HL-60/S4 treated with retinoic acid at 250 ng/mL for 4 days and 3 days (cell line): ENCODE measurements at regions not wholly inside any gene's neighbourhood (a gene's known extent, or its start where the extent isn't known, plus 50 kb on each side); places are given as distances from the start of the nearest gene placed in this dataset.

ENCODE experiments used
- in situ Hi-C: fragments of 300-500 bp; cut with MboI; formaldehyde crosslinking; loops from 2 replicates; pipeline ENCODE4 v1.7.0; 2022; ENCODE audit warnings: low sequenced_read_pairs

DNA sequence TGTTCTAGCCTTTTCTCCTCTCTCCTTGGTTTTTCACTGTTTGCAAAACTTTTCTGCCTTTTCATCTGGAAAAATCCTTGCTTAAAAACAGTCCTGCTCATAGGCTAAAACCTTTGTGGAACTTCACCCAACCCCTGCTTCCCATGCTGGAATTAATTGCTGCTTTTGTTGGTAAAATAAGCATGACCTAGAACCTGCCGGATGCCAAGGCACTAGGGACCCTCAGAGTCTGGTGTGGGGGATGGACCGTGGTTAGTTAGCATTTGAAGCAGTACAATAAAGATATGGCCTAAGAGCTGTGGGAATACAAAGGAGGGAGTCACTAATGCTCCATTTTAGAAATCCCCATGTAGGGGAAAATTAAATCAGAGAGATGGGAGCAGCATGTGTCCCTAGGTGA, 326.3 kb downstream of the KCNRG start:
- in situ Hi-C loops = no loop called here

DNA sequence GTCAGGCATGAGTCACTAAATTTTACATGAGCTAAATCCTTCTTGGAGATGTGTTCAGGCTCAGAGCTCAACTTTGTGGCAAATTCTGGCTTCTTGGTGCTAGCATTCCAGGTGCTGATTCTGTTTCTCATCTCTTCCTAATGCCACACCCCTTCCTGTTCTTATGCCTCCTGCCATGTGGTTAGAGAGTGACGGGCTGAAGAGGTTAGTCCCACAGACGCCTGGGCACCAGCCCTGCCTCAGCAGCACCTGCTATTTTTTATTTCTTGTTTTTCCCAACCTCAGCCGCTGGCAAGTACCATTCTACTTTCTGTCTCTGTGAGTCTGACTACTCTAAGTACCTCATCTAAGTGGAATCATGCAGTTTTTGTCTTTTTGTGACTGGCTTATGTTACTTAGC, 329.5 kb downstream of the KCNRG start:
- in situ Hi-C loops = no loop called here

DNA sequence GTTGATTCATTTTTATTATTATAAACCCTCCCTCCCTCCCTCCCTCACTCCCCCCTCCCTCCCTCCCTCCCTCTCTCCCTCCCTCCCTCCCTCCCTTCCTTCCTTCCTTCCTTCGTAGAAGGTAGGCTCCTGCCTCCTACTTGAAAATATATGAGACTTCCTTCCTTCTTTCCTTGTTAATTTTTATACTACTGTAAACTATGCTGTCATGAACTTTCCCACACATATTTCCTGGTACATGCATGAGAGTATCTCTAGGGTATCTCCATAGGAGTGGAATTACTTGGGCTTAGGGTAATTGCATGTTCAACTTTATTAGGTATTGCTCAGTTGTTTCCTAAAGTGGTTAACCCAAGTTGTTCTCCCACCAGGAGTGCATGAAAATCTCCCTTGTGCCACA, 330.6 kb downstream of the KCNRG start:
- in situ Hi-C loops = no loop called here

DNA sequence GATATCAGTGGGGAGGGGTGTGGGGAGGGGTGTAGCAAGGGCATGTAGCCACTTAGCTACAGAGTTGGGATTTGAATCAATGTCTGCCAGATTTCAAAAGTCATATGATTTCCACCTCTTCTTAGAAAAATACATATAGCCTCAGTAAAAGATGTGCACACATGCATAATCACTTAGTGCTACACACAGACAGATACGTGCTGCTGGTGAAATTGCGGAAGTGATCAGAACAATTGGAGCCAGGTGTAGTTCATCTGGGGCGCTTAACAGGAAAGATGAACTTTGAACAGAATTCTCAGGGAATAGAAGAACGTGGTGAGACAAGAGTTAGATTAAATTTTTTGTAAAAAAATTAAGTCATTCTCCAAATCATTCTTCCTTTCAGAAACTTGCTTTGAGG, 333.1 kb downstream of the KCNRG start:
- in situ Hi-C loops = no loop called here

DNA sequence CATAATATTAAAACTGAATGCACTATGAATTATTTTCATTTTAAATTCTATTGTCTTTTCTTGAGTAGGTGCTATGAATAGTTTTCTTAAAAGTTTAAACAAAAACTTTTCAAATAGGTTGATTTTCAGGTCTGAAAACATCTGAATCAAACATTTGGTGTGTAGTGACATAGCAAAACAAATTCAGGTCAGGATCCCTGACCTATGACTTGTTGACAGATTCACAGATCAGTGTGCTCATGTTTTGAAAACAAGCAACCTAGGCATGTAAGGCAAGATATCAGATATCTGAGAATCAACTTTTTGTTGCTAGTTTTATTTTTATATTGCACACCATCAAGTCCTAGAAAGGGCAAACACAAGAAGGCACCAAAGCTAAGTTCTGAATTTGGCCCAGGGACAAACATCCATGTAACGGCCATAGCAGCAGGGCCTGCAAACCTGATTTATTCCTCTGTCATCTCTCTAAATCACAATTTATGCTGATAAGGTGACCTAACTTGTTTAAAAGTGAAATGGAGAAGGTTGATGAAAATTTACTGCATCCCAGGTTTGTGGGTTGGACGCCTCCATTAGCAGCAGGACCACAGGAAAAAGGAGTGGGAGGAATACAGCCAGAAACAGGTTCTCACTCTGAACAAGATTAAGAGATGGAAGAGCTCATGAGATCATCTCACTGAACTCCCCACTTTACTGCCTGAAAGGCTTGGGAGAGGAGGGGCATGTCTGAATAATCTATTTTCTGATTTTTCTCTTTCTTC, 337.7 kb downstream of the KCNRG start:
- in situ Hi-C loops = no loop called here

DNA sequence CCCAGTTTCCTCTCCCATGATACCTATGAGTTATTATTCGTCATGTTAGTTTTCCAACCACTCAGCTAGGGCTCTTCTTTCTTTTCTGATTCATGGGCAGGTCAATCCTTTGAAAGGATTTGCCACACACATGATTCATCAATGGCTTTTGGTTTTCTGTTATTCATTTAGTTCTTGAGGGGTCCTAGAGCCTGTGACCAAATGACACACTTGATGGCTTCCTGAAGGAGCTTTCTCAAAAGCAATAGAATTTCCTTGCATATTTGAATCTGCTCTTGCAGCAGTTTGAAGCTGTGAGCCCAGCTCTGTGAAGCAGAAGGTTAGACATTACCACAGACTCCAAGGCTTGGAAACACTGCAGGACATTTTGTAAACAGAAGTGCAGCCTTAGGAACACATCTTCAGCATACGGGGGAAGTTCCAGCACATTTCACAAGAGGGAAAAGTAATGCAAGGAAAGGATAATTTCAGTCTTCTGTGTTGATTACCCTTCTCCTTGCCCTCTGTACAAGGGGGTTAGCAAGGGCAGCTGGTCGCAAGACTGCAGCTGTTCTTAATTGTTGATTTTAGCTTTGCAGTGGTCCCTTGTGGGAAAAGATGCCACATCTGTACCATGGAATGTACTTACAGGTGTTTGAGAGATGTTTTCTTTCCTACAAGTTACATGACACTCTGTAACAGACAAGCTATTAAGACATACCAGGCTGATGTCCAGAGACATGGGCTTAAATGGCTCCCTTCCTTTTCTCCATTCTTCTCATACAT, 338.6 kb downstream of the KCNRG start:
- in situ Hi-C loops = no loop called here

DNA sequence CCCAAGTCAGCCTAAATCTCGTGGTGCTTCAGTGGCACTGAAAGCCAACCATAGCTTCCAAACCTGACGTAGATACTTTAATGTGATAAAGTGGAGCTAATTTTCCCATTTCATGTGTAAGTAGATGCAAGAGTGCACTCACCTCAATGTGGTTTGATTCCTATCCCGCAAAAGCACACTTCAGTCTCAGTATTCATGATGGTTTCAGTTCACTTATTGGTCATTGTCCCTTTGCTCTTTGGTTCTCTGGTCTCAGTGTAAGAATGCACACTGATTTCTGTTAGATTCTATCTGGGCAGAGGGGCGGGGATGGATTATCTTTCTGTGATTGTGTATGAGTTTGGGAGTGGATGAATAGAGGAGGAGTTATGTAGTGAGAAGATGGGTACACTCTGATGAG, 340.6 kb downstream of the KCNRG start:
- in situ Hi-C loops = no loop called here

DNA sequence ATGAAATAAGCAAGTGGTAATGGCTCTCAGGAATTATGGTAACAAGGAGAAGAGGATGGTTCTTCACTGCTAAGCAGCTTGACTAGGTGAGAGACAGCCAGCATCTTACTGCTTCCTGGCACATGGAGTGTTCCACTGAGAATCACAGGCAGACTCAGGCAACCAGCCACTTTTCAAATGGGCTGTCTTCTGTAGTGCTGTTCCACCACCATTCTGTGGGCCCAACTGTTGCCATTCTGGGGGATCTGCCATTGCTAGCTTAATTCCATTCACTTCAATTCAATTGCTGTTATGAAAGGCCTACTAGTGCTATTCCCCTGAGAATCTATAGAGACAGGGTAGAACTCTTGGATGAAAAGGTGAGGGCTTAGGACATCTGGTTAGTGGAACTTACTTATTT, 341.9 kb downstream of the KCNRG start:
- in situ Hi-C loops = no loop called here

DNA sequence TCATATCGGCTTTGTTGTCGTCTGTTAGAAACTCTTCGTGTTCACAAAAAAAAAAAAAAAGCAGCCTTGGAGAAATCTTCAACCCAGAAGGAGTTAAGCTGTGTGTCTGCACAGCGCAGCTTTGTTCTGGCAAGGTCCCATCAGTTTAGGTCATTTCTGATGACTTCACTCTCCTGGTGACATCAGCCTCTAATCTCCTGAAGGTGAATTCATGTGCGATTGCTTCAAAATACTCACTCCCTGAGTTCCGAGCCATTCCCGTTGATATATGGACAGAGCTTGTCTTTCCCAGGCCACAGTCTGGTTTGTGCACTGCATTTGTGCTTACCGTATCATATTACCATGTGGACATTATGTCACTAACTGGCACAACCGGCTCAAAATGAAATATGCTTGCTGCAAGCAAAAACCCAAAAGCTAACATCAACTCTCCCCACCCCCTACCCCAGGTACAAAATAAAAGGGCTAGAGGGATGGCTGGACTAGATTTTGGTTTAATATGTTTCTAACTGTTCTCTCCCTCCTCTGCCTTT, 342.4 kb downstream of the KCNRG start:
- in situ Hi-C loops = no loop called here

DNA sequence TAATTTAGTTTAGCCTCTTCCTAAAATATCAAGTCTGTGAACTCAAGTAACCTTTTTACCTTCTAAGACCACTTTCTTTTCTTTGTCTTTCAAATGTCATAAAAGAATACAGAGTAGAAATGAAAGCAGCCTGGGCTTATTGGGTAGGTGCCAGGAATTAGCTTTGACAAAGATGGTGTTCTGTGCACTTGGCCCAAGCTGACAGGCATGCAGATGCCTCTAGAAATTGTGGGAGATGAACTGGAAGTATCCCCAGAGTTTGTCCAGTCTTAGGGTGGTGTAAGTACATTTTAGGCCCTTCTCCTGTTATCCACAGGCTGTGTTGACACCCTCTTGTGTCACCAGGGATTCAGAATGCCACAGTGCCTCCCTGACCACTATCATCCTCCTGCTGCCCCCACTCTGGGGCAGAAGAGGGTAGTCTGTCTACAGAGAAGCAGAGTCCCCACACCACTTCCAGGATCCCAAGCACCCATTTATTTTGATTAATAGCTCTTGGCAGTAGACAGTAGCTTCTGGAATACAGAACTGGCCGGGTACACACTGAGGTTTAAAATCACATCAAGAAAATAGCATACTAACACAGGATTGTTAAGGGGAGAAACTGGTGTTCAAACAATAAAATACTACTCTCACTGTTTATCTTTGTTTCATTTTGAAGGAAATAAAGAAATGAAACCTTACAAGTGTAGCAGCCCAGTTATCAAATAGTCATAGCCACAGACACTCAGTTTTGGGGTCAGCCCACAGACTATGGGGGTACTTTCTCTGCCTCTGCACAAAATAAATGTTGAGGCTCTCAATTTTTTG, 343.2 kb downstream of the KCNRG start:
- in situ Hi-C loops = no loop called here

DNA sequence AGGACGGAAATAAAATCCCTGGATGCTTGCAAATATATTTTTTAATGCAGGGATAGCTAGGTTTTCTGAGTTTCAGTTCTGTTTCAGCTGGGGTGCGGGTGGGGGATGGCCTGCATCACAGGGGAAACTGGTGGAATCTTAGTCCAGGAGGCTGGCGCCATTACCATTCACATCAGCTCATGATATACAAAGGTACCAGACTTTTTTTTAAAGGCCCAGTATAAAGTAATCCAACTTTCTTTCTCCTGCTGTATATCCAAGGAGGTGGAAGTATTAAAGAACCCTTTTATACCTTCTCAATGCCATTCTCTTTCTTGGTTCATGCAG, 343.8 kb downstream of the KCNRG start:
- in situ Hi-C loops = no loop called here

DNA sequence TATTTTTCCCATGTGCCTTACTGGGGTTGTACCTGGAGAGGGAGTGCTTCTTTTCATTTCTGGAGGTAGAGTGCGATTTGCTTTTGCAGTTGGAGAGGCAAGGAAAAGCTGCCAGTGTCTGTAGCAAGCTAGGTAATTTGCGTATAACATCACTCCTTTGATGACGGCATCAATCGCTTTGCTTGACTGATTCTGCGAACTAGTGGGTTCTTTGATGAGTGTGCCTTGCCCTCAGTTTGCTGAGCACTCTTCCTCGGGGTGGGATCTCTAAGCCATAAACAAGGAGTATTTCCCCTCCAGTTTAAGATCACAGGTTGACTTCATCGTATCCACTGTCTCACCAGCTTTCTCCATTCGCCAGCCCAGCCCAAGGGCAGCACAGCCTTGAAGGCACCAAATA, 344.5 kb downstream of the KCNRG start:
- in situ Hi-C loops = no loop called here

DNA sequence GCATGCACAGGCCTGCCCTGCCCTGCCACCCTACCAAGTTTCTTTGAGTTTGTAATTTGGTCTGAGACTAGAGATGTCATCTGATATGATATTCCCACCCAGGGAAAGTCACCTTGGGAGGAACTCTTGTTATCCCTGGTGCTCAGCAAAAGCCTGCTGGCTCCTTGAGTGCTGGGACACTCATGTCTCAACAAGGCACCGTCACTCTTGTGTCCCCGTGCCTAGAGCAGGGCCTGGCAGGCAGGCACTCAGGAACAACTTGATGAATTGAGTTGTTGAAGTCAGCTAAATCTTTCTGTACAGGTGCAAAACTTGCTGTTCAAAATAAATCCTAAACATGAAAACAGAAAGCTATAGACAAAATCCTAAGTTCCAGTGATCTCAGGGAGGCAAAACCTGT, 345.4 kb downstream of the KCNRG start:
- in situ Hi-C loops = no loop called here

DNA sequence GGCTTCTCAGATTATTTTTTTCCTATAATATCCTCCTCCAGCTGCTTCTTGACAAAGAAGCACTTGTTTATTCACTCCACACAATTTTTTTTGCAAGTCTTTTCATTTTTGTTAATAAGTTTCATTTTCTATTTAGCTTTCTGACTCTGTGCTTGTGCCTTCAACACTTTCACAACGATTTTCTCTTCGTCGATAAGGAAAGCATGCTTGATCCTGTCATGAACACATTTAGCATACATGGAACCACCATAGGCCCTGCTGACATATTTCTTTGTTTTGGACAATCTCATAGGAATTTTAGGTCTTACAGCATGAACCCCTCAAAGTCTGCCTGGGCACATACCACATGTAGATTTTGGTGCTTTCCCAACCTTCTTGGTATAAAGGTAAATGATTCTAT, 346.0 kb downstream of the KCNRG start:
- in situ Hi-C loops = no loop called here

DNA sequence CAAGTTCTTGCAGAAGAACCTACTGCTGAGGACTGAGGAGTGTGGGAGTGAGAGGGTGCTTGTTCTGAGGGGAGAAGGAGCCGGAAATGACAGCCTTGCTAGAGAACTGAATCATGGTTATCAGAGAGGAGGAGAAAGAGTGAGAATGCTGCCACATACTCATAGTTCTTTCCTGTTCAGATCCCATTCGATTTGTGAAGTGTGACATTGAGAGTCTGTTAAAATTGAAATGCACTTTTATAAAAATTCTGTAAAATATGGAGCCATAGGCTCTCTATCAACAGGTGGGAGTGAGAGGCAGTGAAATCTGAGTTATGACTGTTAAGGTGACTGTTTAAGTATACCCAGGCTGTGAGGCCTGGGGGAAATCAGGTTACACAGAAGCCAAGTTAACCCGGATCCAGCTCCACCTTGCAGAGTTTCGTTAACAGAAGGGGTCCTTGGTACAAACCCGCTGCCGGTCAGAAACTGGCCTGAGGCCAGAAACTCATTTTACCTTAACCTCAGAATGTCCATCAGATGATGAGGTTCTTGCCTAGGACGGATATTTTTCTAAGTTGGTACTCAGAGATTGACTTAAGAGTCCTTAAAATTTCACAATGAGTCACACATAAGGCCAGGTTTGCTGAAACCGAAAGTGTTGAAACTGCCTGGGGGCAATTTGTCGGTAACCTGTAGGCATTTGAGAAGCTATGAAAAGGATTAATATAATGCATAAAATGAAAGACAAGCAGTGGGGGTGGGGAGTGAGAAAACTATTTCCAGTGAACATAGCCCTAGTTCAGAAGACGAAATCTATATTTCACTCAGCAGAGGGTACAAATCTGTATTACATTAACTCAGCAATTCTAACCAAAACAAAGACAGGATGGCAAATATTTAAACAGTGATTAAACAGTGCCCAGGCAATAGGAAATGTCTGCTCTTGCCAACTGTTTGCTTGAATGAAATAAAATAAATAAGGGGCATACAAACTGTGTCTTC, 350.5 kb downstream of the KCNRG start:
- in situ Hi-C loops = no loop called here

DNA sequence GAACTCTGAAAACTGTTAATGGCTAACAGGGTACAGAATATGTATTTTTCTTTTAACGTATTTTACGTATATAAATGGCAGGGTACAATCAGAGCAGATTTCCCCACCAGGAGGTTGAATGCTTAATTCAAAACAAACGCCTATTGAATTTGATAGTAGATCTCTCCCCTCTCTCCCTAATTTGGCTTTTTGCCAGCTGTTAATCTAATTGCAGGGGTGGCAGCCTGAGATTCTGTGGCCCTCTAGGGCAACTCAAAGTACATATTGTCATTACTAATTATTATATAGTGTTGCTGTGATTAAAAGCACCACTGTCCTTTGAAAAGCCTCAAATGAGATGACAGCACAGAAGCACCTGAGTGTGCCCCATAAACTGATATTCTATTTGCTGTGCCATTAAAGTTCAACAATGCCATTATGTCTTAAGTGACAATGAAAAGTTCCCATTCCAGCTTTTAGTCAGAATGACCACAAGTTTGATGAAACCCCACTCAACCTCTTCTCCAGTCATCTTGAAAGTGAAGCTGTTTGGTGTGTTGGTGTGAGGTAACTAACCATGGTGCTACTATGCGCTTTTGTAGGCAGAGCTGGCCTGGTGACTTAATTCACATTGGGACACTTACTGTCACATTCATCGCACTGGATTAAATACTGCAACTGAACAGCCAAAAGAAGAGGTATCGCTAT, 351.4 kb downstream of the KCNRG start:
- in situ Hi-C loops = no loop called here

DNA sequence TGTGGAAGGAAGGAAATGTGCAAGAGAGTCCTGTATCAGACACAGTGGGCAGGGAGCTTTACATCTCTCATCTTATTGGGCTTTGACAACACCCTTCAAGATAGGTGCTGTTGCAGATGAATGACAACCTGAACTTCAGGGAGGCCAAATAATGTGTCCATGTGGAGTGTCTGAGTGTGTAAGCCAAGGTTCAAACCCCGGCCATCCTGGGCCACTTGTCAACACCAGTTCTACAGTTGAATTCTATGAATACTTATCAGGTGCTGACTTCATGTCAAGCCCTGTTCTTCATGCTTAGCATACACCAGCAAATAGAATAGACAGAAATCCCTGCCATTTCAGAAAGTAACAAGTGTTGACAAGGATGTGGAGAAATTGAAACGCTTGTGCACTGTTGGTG, 354.4 kb downstream of the KCNRG start:
- in situ Hi-C loops = no loop called here

DNA sequence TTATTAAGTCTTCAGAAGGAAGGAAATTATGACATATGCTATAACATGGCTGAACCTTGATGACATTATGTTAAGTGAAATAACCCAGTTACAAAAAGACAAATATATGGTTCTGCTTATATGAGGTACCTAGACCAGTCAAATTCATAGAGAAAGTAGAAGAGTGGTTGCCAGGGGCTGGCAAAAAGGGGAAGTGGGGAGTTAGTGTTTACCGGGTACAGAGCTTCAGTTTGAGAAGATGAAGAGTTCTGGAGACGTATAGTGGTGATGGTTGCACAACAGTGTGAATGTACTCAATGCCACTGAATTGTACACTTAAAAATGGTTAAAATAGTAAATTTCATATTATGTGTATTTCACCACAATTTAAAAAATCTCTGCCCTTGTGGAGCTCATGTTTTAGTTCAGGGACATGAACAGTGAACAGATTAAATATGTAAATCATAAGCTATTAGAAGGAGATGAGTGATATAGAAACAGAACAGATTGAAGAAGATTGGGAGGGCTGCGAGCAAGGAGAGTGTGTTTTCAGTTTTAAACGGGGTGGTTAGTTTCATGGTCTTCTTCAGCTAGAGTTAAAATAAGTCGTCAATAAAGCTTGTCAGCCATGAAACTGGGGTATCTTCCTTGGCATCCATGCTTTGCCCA, 355.2 kb downstream of the KCNRG start:
- in situ Hi-C loops = no loop called here

DNA sequence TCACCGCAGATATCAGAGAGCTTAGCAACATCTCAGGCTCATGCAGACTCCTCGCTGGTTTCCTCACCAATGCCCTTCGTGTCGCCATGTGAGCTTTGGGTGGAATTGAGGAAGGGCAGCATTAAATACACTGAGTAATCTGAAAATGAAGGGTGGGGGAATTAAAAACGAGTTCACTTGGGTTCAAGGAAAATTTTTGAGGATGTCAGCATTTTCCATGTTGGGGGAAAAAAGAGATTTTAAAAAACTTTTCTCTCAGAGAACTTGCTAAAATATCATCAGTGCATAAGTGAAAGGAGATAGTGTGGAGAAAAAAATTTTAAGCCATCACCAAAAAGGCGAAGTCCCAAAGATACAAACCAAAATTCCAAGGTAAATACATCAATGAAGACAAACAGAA, 359.3 kb downstream of the KCNRG start:
- in situ Hi-C loops = no loop called here
